ENCODE measurements at regions not wholly inside any gene's neighbourhood (a gene's known extent, or its start where the extent isn't known, plus 50 kb on each side); places are given as distances from the start of the nearest gene placed in this dataset.

GRCh38 chr9:11973011-11973410, 720.2 kb upstream of the TYRP1 start:
- H3K4me2 ChIP-seq (ENCODE audit: insufficient read depth, low read length): no peak overlapping the region
- H3K27ac ChIP-seq (ENCODE audit: low read depth, low read length): no peak overlapping the region
- no peak for TF ChIP-seq CTCF (IDR thresholded peaks at IDR 0.05; ENCODE audit: extremely low read depth, low read depth, low read length)
- no peaks in the 10 kb centered on the region for H3K36me3 ChIP-seq (ENCODE audit: insufficient read depth, low read length)
- no peak overlapping the region for H3K4me3 ChIP-seq (ENCODE audit: insufficient read depth, low read length)
- H3K27me3 ChIP-seq (ENCODE audit: insufficient read depth, low read length): no peaks in the 10 kb centered on the region
- DNase-seq (ENCODE audit: insufficient read length, low spot score, missing footprints): no peak
- no peaks in the 10 kb centered on the region for H3K9me3 ChIP-seq (ENCODE audit: low read depth, low read length)
- H4K20me1 ChIP-seq (ENCODE audit: insufficient read depth, low read length): no peaks in the 10 kb centered on the region
- no peaks in the 10 kb centered on the region for H3K4me1 ChIP-seq (ENCODE audit: insufficient read depth, low read length)
- no peak overlapping the region for H2AFZ ChIP-seq (ENCODE audit: low read length)
- no peaks in the 10 kb centered on the region for H3K79me2 ChIP-seq (ENCODE audit: insufficient read depth, low read length)

GRCh38 chr9:11973511-11973910, 719.7 kb upstream of the TYRP1 start:
- Histone ChIP-seq H3K4me3 (ENCODE audit: insufficient read depth, low read length) (no peak overlapping the region), H4K20me1 (ENCODE audit: insufficient read depth, low read length) (no peaks in the 10 kb centered on the region), H3K4me2 (ENCODE audit: insufficient read depth, low read length) (no peak overlapping the region)

GRCh38 chr9:11992866-11993265, 700.3 kb upstream of the TYRP1 start:
- no peak for DNase-seq (ENCODE audit: insufficient read length, low spot score, missing footprints)
- Histone ChIP-seq H3K27me3 (ENCODE audit: insufficient read depth, low read length) (no peaks in the 10 kb centered on the region), H3K36me3 (ENCODE audit: insufficient read depth, low read length) (no peaks in the 10 kb centered on the region), H2AFZ (ENCODE audit: low read length) (no peak overlapping the region), H3K9me3 (ENCODE audit: low read depth, low read length) (no peaks in the 10 kb centered on the region), H4K20me1 (ENCODE audit: insufficient read depth, low read length) (no peaks in the 10 kb centered on the region), H3K4me2 (ENCODE audit: insufficient read depth, low read length) (no peak overlapping the region), H3K27ac (ENCODE audit: low read depth, low read length) (no peak overlapping the region), H3K4me3 (ENCODE audit: insufficient read depth, low read length) (no peak overlapping the region), H3K79me2 (ENCODE audit: insufficient read depth, low read length) (no peaks in the 10 kb centered on the region), H3K4me1 (ENCODE audit: insufficient read depth, low read length) (no peaks in the 10 kb centered on the region)
- no peak for TF ChIP-seq CTCF (IDR thresholded peaks at IDR 0.05; ENCODE audit: extremely low read depth, low read depth, low read length)

More at GRCh38 chr9:11973511-11973910, 719.7 kb upstream of the TYRP1 start:
- Histone ChIP-seq H3K9me3 (ENCODE audit: low read depth, low read length) (no peaks in the 10 kb centered on the region), H3K27me3 (ENCODE audit: insufficient read depth, low read length) (no peaks in the 10 kb centered on the region), H3K79me2 (ENCODE audit: insufficient read depth, low read length) (no peaks in the 10 kb centered on the region), H3K36me3 (ENCODE audit: insufficient read depth, low read length) (no peaks in the 10 kb centered on the region), H3K4me1 (ENCODE audit: insufficient read depth, low read length) (no peaks in the 10 kb centered on the region), H2AFZ (ENCODE audit: low read length) (no peak overlapping the region), H3K27ac (ENCODE audit: low read depth, low read length) (no peak overlapping the region)
- DNase-seq (ENCODE audit: insufficient read length, low spot score, missing footprints): no peak
- TF ChIP-seq CTCF (IDR thresholded peaks at IDR 0.05; ENCODE audit: extremely low read depth, low read depth, low read length): no peak

GRCh38 chr9:12014488-12014887, 678.7 kb upstream of the TYRP1 start:
- no peaks in the 10 kb centered on the region for H3K27me3 ChIP-seq (ENCODE audit: insufficient read depth, low read length)
- no peak overlapping the region for H3K4me3 ChIP-seq (ENCODE audit: insufficient read depth, low read length)
- H3K79me2 ChIP-seq (ENCODE audit: insufficient read depth, low read length): no peaks in the 10 kb centered on the region
- H3K27ac ChIP-seq (ENCODE audit: low read depth, low read length): no peak overlapping the region
- H4K20me1 ChIP-seq (ENCODE audit: insufficient read depth, low read length): no peaks in the 10 kb centered on the region
- H3K4me2 ChIP-seq (ENCODE audit: insufficient read depth, low read length): no peak overlapping the region
- no peak overlapping the region for H2AFZ ChIP-seq (ENCODE audit: low read length)
- peaks cover 2% of the 10 kb centered on the region for H3K9me3 ChIP-seq (ENCODE audit: low read depth, low read length)
- no peaks in the 10 kb centered on the region for H3K36me3 ChIP-seq (ENCODE audit: insufficient read depth, low read length)
- no peak for DNase-seq (ENCODE audit: insufficient read length, low spot score, missing footprints)
- TF ChIP-seq CTCF (IDR thresholded peaks at IDR 0.05; ENCODE audit: extremely low read depth, low read depth, low read length): no peak
- H3K4me1 ChIP-seq (ENCODE audit: insufficient read depth, low read length): no peaks in the 10 kb centered on the region

Measured in osteoblast (primary cell).